ENCODE measurements at regions not wholly inside any gene's neighbourhood (a gene's known extent, or its start where the extent isn't known, plus 50 kb on each side); places are given as distances from the start of the nearest gene placed in this dataset.

GRCh38 chr4:120506536-120506935, 416.0 kb downstream of the PRDM5 start:
- no peak overlapping the region for H3K4me2 ChIP-seq (ENCODE audit: control insufficient read depth, extremely low read depth, insufficient read depth, low read depth, low read length)
- TF ChIP-seq CTCF (optimal IDR thresholded peaks at IDR 0.05 in 1 of 3, IDR thresholded peaks at IDR 0.05 in 1 of 3, conservative IDR thresholded peaks at IDR 0.05 in 1 of 3; ENCODE audit: extremely low read depth in 1 of 3, insufficient read depth in 2 of 3, low read length in 3 of 3) (no peak), EZH2 (IDR thresholded peaks at IDR 0.05; ENCODE audit: low read length) (no peak)
- dilution Hi-C loops (cut with MboI; ENCODE audit: extremely low pct_ligation_motif_present, low sequenced_read_pairs), result no loop called here
- H3K9ac ChIP-seq (ENCODE audit: control insufficient read depth, extremely low read depth, insufficient read depth, low read length), result no peak overlapping the region
- H3K79me2 ChIP-seq (ENCODE audit: control insufficient read depth, insufficient read depth, low read length), result no peaks in the 10 kb centered on the region
- no peaks in the 10 kb centered on the region for H3K9me1 ChIP-seq (ENCODE audit: control insufficient read depth, extremely low read depth, insufficient read depth, low read length)
- no peaks in the 10 kb centered on the region for H3K36me3 ChIP-seq (ENCODE audit: control insufficient read depth in 2 of 2, extremely low read depth in 1 of 2, insufficient read depth in 2 of 2, low read length in 2 of 2)
- H3K27ac ChIP-seq (ENCODE audit: control insufficient read depth, insufficient read depth, low read length), result no peak overlapping the region
- H3K9me3 ChIP-seq (ENCODE audit: control insufficient read depth, low read depth, low read length), result no peaks in the 10 kb centered on the region
- DNase-seq (ENCODE audit: low read depth, low spot score) (no peak), FAIRE-seq (no peak)
- no peak overlapping the region for H3K4me3 ChIP-seq (ENCODE audit: control insufficient read depth in 2 of 3, extremely low read depth in 1 of 3, insufficient read depth in 2 of 3, low read depth in 1 of 3, low read length in 3 of 3)
- no peak overlapping the region for H2AFZ ChIP-seq (ENCODE audit: control insufficient read depth, low read length)
- no peaks in the 10 kb centered on the region for H3K27me3 ChIP-seq (ENCODE audit: control insufficient read depth, extremely low read depth, insufficient read depth, low read length)
- no peaks in the 10 kb centered on the region for H4K20me1 ChIP-seq (ENCODE audit: control insufficient read depth, extremely low read depth, insufficient read depth, low read length)
- H3K4me1 ChIP-seq (ENCODE audit: control insufficient read depth, extremely low read depth, insufficient read depth, low read length), result no peaks in the 10 kb centered on the region

- H3K27ac ChIP-seq (ENCODE audit: control insufficient read depth, insufficient read depth, low read length), result no peak overlapping the region
- DNase-seq (ENCODE audit: low read depth, low spot score) (no peak), FAIRE-seq (no peak)
- no peaks in the 10 kb centered on the region for H3K9me3 ChIP-seq (ENCODE audit: control insufficient read depth, low read depth, low read length)
- H3K4me1 ChIP-seq (ENCODE audit: control insufficient read depth, extremely low read depth, insufficient read depth, low read length), result no peaks in the 10 kb centered on the region
- no peaks in the 10 kb centered on the region for H3K9me1 ChIP-seq (ENCODE audit: control insufficient read depth, extremely low read depth, insufficient read depth, low read length)
- no peaks in the 10 kb centered on the region for H3K36me3 ChIP-seq (ENCODE audit: control insufficient read depth in 2 of 2, extremely low read depth in 1 of 2, insufficient read depth in 2 of 2, low read length in 2 of 2)
- H2AFZ ChIP-seq (ENCODE audit: control insufficient read depth, low read length), result no peak overlapping the region
- no peaks in the 10 kb centered on the region for H3K27me3 ChIP-seq (ENCODE audit: control insufficient read depth, extremely low read depth, insufficient read depth, low read length)
- dilution Hi-C loops (cut with MboI; ENCODE audit: extremely low pct_ligation_motif_present, low sequenced_read_pairs), result no loop called here
- H4K20me1 ChIP-seq (ENCODE audit: control insufficient read depth, extremely low read depth, insufficient read depth, low read length), result no peaks in the 10 kb centered on the region
- TF ChIP-seq CTCF (optimal IDR thresholded peaks at IDR 0.05 in 1 of 3, IDR thresholded peaks at IDR 0.05 in 1 of 3, conservative IDR thresholded peaks at IDR 0.05 in 1 of 3; ENCODE audit: extremely low read depth in 1 of 3, insufficient read depth in 2 of 3, low read length in 3 of 3), result no peak
- no peak for TF ChIP-seq EZH2 (IDR thresholded peaks at IDR 0.05; ENCODE audit: low read length)
- no peak overlapping the region for H3K9ac ChIP-seq (ENCODE audit: control insufficient read depth, extremely low read depth, insufficient read depth, low read length)
- no peak overlapping the region for H3K4me3 ChIP-seq (ENCODE audit: control insufficient read depth in 2 of 3, extremely low read depth in 1 of 3, insufficient read depth in 2 of 3, low read depth in 1 of 3, low read length in 3 of 3)
- no peak overlapping the region for H3K4me2 ChIP-seq (ENCODE audit: control insufficient read depth, extremely low read depth, insufficient read depth, low read depth, low read length)
- H3K79me2 ChIP-seq (ENCODE audit: control insufficient read depth, insufficient read depth, low read length), result no peaks in the 10 kb centered on the region
Measured at GRCh38 chr4:120498678-120499077, 423.8 kb downstream of the PRDM5 start.
